K562 (cell line): ENCODE measurements at regions not wholly inside any gene's neighbourhood (a gene's known extent, or its start where the extent isn't known, plus 50 kb on each side); places are given as distances from the start of the nearest gene placed in this dataset.

ENCODE experiments used
- ATAC-seq: fragments of 200-7000 bp; cut with Tn5 transposase; 3 replicates; pipeline ENCODE4 v1.9.1; 2020; ENCODE audit warnings: moderate library complexity
- BruUV-seq: library from RNA; stranded (reverse); fragments of 400-500 nt; replicated peaks from 2 replicates; lab custom pipeline; 2021; lab: Mats Ljungman, UMichigan
- CTCF ChIA-PET: fragments of 300-600 bp; formaldehyde crosslinking; extraction: SDS; loops from one replicate; lab custom pipeline; 2021; ENCODE audit warnings: low intra/inter-chr PET ratio; lab: Yijun Ruan, JAX
- POLR2A ChIA-PET: fragments of 300-600, 350-650 bp; sonication (Branson Sonifier 250); formaldehyde crosslinking; extraction: SDS; loops from one replicate; lab custom pipeline; 2021; ENCODE audit warnings: antibody characterized with exemption, inconsistent platforms; lab: Yijun Ruan, JAX
- DNase-seq, 4 experiments: peaks; one replicate each; pipeline versions ENCODE4 v3.0.0 to v3.0.0-alpha.2; 2011 to 2018; ENCODE audit warnings: low spot score in 3 of 4, mixed read lengths in 3 of 4; ENCODE audit errors: extremely low read depth in 1 of 4
- FAIRE-seq: peaks from 2 replicates; lab custom pipeline; 2011; peaks lifted over from hg19 to GRCh38; lab: Jason Lieb, UNC
- H2AFZ ChIP-seq: 2 replicates; pipeline ENCODE4 v1.6.0; 2011; ENCODE audit warnings: low read depth, low read length, control low read depth, inconsistent platforms
- H3K27ac ChIP-seq: fragments of 200-600 bp; 3 replicates; pipeline ENCODE4 v1.8.0; 2011; ENCODE audit warnings: low read depth, mild to moderate bottlenecking, control low read depth, inconsistent platforms, low read length, moderate library complexity, mixed read lengths; ENCODE audit errors: extremely low read depth
- H3K27me3 ChIP-seq, 2 experiments: fragments of 300-600 bp in 1 of 2; 2 replicates in 1 of 2; 3 replicates in 1 of 2; pipeline versions ENCODE4 v1.6.0 to v1.8.0; 2011; ENCODE audit warnings: inconsistent platforms in 2 of 2, low read length in 2 of 2, mild to moderate bottlenecking in 1 of 2, mixed read lengths in 1 of 2, moderate library complexity in 1 of 2; ENCODE audit not compliant: control insufficient read depth in 2 of 2, insufficient read depth in 2 of 2
- H3K36me3 ChIP-seq: fragments of 300-600 bp; 3 replicates; pipeline ENCODE4 v1.8.0; 2011; ENCODE audit warnings: mild to moderate bottlenecking, low read length, inconsistent platforms; ENCODE audit not compliant: control insufficient read depth, insufficient read depth
- H3K4me1 ChIP-seq, 2 experiments: fragments of 200-600 bp in 1 of 2; replicated peaks in 1 of 2; 2 replicates in 1 of 2; 3 replicates in 1 of 2; pipeline versions ENCODE4 v1.5.1 to v1.8.0; 2011; ENCODE audit warnings: inconsistent platforms in 2 of 2, low read length in 2 of 2, mild to moderate bottlenecking in 1 of 2, mixed read lengths in 1 of 2, moderate library complexity in 1 of 2; ENCODE audit not compliant: control insufficient read depth in 2 of 2, insufficient read depth in 2 of 2
- H3K4me2 ChIP-seq: 2 replicates; pipeline ENCODE4 v1.6.1; 2011; ENCODE audit warnings: low read length, control low read depth, inconsistent platforms, mixed read lengths; ENCODE audit not compliant: insufficient read depth
- H3K4me3 ChIP-seq: fragments of 200-600 bp; sonication (generic), shearing (Covaris generic); 2 replicates; pipeline ENCODE4 v1.5.1; 2016; ENCODE audit warnings: control low read depth, inconsistent platforms
- H3K79me2 ChIP-seq: fragments of 200-600 bp; 3 replicates; pipeline ENCODE4 v1.8.0; 2011; ENCODE audit warnings: low read length, inconsistent platforms; ENCODE audit not compliant: control insufficient read depth, insufficient read depth
- H3K9ac ChIP-seq, 2 experiments: 2 replicates each; pipeline versions ENCODE4 v1.6.0 to v1.6.1; 2011; ENCODE audit warnings: low read depth in 2 of 2, low read length in 2 of 2, control low read depth in 1 of 2, inconsistent platforms in 1 of 2, mild to moderate bottlenecking in 1 of 2, mixed read lengths in 1 of 2; ENCODE audit not compliant: insufficient read depth in 1 of 2
- H3K9me1 ChIP-seq: one replicate; pipeline ENCODE4 v1.6.0; 2011; ENCODE audit warnings: inconsistent platforms, mild to moderate bottlenecking, low read length, moderate library complexity; ENCODE audit not compliant: control insufficient read depth, insufficient read depth
- H3K9me3 ChIP-seq: replicated peaks from 2 replicates; pipeline ENCODE4 v1.5.1; 2011; ENCODE audit warnings: low read depth, low read length, inconsistent platforms; ENCODE audit not compliant: control insufficient read depth, insufficient read depth
- H4K20me1 ChIP-seq: replicated peaks from 2 replicates; pipeline ENCODE4 v1.6.1; 2011; ENCODE audit warnings: low read length, inconsistent platforms, mixed read lengths; ENCODE audit not compliant: control insufficient read depth, insufficient read depth
- BCL6 ChIP-seq: fragments of 250-450 bp; sonication (Bioruptor Pico); IDR thresholded peaks from 2 replicates; pipeline ENCODE4 v1.4.0; 2020
- BRCA1 ChIP-seq, 2 experiments: fragments of 450-650 bp in 1 of 2; sonication (generic) in 1 of 2; formaldehyde crosslinking in 1 of 2; IDR thresholded peaks; 2 replicates each; pipeline versions ENCODE4 v1.5.0 to v1.6.1; 2017 to 2020; ENCODE audit warnings: mild to moderate bottlenecking in 1 of 2, missing genetic modification reagents in 1 of 2
- CHD2 ChIP-seq: IDR thresholded peaks from 2 replicates; pipeline ENCODE4 v1.6.1; 2011; ENCODE audit warnings: low read depth, low read length
- DEAF1 ChIP-seq: fragments of 450-650 bp; formaldehyde crosslinking; IDR thresholded peaks from 2 replicates; pipeline ENCODE4 v1.4.0; 2020; ENCODE audit warnings: mild to moderate bottlenecking, moderate library complexity
- EWSR1 ChIP-seq: fragments of 450-650 bp; IDR thresholded peaks from 2 replicates; pipeline ENCODE4 v1.6.1; 2018; ENCODE audit warnings: borderline replicate concordance, mild to moderate bottlenecking, low read depth, moderate library complexity; ENCODE audit not compliant: partially characterized antibody
- FOXJ2 ChIP-seq: fragments of 200-800 bp; sonication (Bioruptor generic); IDR thresholded peaks from 2 replicates; pipeline ENCODE4 v1.6.1; 2016; ENCODE audit warnings: missing genetic modification characterization, missing compliant biosample characterization
- GATAD2A ChIP-seq: fragments of 450-650 bp; IDR thresholded peaks from 2 replicates; pipeline ENCODE4 v1.6.1; 2017
- GATAD2B ChIP-seq: fragments of 450-650 bp; IDR thresholded peaks from 2 replicates; pipeline ENCODE4 v1.6.1; 2017; ENCODE audit warnings: mild to moderate bottlenecking, borderline replicate concordance
- KLF16 ChIP-seq: IDR thresholded peaks from 2 replicates; pipeline ENCODE4 v1.6.1; 2016; ENCODE audit warnings: antibody characterized with exemption
- MYC ChIP-seq, 2 experiments: fragments of 250-450 bp in 1 of 2; sonication (Bioruptor Pico) in 1 of 2; IDR thresholded peaks; 2 replicates each; pipeline versions ENCODE4 v1.5.1 to v1.6.1; 2012 to 2021; ENCODE audit warnings: low read depth in 2 of 2, borderline replicate concordance in 1 of 2, improper control_type of control experiment in 1 of 2, low read length in 1 of 2, mild to moderate bottlenecking in 1 of 2, moderate library complexity in 1 of 2
- NCOR1 ChIP-seq: fragments of 450-650 bp; IDR thresholded peaks from 2 replicates; pipeline ENCODE4 v1.6.1; 2016; ENCODE audit warnings: mild to moderate bottlenecking, moderate library complexity
- NELFE ChIP-seq: IDR thresholded peaks from 2 replicates; pipeline ENCODE4 v1.6.1; 2011; ENCODE audit warnings: mild to moderate bottlenecking; ENCODE audit not compliant: insufficient read depth, insufficient read length
- PML ChIP-seq: IDR thresholded peaks from 2 replicates; pipeline ENCODE4 v1.6.1; 2012; ENCODE audit warnings: low read length, inconsistent platforms
- RBBP5 ChIP-seq: fragments of 200-600 bp; sonication (generic); IDR thresholded peaks from 2 replicates; pipeline ENCODE4 v1.6.1; 2012; ENCODE audit warnings: borderline replicate concordance, mild to moderate bottlenecking, low read length, control low read depth, inconsistent platforms; ENCODE audit not compliant: insufficient read depth, poor library complexity, severe bottlenecking
- SRSF7 ChIP-seq: fragments of 200-400 bp; formaldehyde crosslinking; optimal IDR thresholded peaks from 2 replicates; pipeline ENCODE3; 2017; ENCODE audit warnings: mild to moderate bottlenecking, low read depth, low read length
- USF1 ChIP-seq: sonication (generic); formaldehyde crosslinking; IDR thresholded peaks from 2 replicates; pipeline ENCODE4 v1.9.0; 2022; ENCODE audit warnings: mild to moderate bottlenecking, missing genetic modification reagents
- ZBTB43 ChIP-seq: sonication (generic); formaldehyde crosslinking; IDR thresholded peaks from 2 replicates; pipeline ENCODE4 v1.8.0; 2023; ENCODE audit warnings: mild to moderate bottlenecking, missing genetic modification reagents
- ZC3H8 ChIP-seq: fragments of 450-650 bp; IDR thresholded peaks from 2 replicates; pipeline ENCODE4 v1.6.1; 2017
- ZNF212 ChIP-seq: fragments of 450-650 bp; formaldehyde crosslinking; IDR thresholded peaks from 2 replicates; pipeline ENCODE4 v1.4.0; 2020; ENCODE audit warnings: mild to moderate bottlenecking
- ZNF717 ChIP-seq: fragments of 250-450 bp; sonication (Bioruptor Pico); IDR thresholded peaks from 2 replicates; pipeline ENCODE4 v1.5.0; 2021
- WGBS: fragments of 100-300 bp; shearing (Covaris generic); methylation state at CpG from one replicate; pipeline ENCODE4 v1.1.6; 2016; ENCODE audit warnings: low coverage, mixed read lengths; ENCODE audit not compliant: insufficient coverage; ENCODE audit errors: missing lambda C conversion rate; 5-methylcytosine and 5-hydroxymethylcytosine counted together
- in situ Hi-C: fragments of 300-500 bp; cut with MboI; formaldehyde crosslinking; loops from 4 replicates; pipeline ENCODE4 v1.15.0; 2018; ENCODE audit warnings: inconsistent platforms, mixed read lengths
- intact Hi-C: fragments of 100-400 bp; cut with micrococcal nuclease; formaldehyde crosslinking; loops from 2 replicates; pipeline ENCODE4 v1.14.2; 2022

GRCh38 chr4:157706155-157706554 lies 466.7 kb downstream of the GASK1B start:
- H3K36me3 ChIP-seq = no peaks in the 10 kb centered on the region
- no peak for DNase-seq
- 4% methylated on average over 2 of the region's 2 CpGs for WGBS
- no peaks in the 10 kb centered on the region for H3K9me1 ChIP-seq
- H3K9ac ChIP-seq = no peak overlapping the region
- intact Hi-C loops (no loop called here), in situ Hi-C loops (no loop called here)
- H3K4me2 ChIP-seq = no peak overlapping the region
- H3K27me3 ChIP-seq = no peaks in the 10 kb centered on the region
- no peaks in the 10 kb centered on the region for H4K20me1 ChIP-seq
- H2AFZ ChIP-seq = no peak overlapping the region
- no peak overlapping the region for H3K4me3 ChIP-seq
- H3K27ac ChIP-seq = no peak overlapping the region
- BruUV-seq = no TSS peak
- ChIA-PET CTCF (no interaction called here), POLR2A (no interaction called here)
- FAIRE-seq = no peak
- H3K79me2 ChIP-seq = no peaks in the 10 kb centered on the region
- TF ChIP-seq NCOR1 (no peak), USF1 (CRISPR knock-in tag) (no peak), ZBTB43 (CRISPR knock-in tag) (no peak), BCL6 (CRISPR knock-in tag) (no peak), DEAF1 (CRISPR knock-in tag) (no peak), NELFE (no peak), EWSR1 (no peak), ZNF717 (no peak), ZC3H8 (no peak), RBBP5 (no peak), SRSF7 (no peak), BRCA1 (IDR thresholded peaks at IDR 0.05) (no peak), BRCA1 (CRISPR knock-in tag; IDR thresholded peaks at IDR 0.05) (no peak), GATAD2A (no peak), KLF16 (no peak), ZNF212 (no peak), FOXJ2 (tag) (no peak), CHD2 (no peak), GATAD2B (no peak), PML (no peak), MYC (IDR thresholded peaks at IDR 0.05; ENCODE audit: low read depth, low read length) (no peak), MYC (CRISPR knock-in tag; IDR thresholded peaks at IDR 0.05; ENCODE audit: borderline replicate concordance, low read depth) (no peak)
- no peak for ATAC-seq
- H3K4me1 ChIP-seq = no peaks in the 10 kb centered on the region
- no peaks in the 10 kb centered on the region for H3K9me3 ChIP-seq
